G401 (cell line): ENCODE measurements at regions not wholly inside any gene's neighbourhood (a gene's known extent, or its start where the extent isn't known, plus 50 kb on each side); places are given as distances from the start of the nearest gene placed in this dataset.
"Not testable (repeated sequence)": the region's sequence is repeated elsewhere in the genome, so short reads cannot be mapped to it uniquely, and the experiment has no call there.

Experiments used
- DNase-seq: peaks from one replicate; pipeline ENCODE4 v3.0.0-alpha.2; 2015; ENCODE audit warnings: low spot score
- in situ Hi-C: cut with HindIII; loops from 2 replicates; pipeline ENCODE4 v1.10.0; 2016; ENCODE audit warnings: low sequenced_read_pairs, mixed read lengths

DNA sequence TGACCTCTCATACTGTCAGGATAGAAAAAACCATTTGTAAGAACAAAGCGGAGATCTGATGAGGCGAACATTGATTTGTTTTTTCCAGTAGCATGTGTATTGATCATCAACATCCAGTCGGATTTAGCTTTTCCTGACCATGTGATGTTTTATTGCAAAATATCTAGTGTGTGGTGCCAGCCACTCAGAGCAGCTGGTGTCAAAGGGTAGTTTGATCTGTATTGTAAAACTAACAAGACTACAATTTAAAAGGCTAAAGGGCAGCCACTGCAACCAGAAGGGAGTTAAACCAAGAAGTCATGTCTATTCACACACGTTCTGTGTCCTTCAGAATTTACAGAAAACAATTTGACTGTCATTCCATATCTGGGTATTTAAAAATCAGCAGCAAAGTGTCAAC lies 719.0 kb upstream of the FRG1 start:
- in situ Hi-C loops, result no loop called here
- no peak for DNase-seq

DNA sequence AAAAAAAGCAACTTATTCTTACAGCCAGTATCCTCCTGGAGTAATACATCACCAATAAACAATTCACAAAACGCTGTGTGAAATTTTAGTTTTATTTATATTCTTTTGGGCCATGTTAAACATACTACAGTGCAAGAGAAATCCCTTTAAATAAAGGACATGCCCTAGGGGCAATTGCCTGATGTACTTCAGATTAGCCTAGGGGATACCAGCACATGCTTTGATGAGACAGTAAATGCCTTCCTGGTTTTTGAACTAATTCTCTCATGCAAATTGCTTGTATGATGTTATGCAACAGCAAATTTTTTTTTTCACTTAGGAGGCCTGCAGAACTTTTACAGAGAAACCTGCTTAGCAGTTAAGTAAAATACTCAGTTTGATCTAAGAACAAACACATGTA lies 711.9 kb upstream of the FRG1 start:
- in situ Hi-C loops, result no loop called here
- no peak for DNase-seq

DNA sequence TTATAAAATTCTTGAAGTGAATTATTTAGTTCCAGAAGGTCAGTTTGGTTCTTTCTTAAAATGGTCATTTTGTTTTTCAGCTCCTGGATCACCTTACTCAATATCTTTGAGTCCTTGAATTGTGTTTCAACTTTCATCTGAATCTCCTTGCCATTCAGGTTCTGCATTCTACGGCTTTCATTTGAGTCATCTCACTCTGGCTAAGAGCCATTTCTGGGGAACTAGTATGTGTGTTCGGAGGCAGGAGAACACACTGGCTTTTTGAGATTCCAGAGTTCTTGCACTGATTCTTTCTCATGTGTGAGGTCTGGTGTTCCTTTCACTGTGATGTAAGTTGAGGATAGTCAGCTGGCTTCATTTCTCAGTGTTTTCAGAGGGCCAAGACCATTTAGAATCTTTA lies 708.4 kb upstream of the FRG1 start:
- in situ Hi-C loops, result no loop called here
- no peak for DNase-seq

DNA sequence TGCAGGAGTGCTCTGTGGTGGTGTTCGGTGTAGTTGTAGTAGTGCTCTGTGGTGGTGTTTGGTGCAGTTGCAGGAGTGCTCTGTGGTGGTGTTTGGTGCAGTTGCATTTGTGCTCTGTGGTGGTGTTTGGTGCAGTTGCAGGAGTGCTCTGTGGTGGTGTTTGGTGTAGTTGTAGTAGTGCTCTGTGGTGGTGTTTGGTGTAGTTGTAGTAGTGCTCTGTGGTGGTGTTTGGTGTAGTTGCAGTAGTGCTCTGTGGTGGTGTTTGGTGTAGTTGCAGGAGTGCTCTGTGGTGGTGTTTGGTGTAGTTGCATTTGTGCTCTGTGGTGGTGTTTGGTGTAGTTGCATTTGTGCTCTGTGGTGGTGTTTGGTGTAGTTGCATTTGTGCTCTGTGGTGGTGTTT lies 706.9 kb upstream of the FRG1 start:
- in situ Hi-C loops, DNase-seq: not testable (repeated sequence)

DNA sequence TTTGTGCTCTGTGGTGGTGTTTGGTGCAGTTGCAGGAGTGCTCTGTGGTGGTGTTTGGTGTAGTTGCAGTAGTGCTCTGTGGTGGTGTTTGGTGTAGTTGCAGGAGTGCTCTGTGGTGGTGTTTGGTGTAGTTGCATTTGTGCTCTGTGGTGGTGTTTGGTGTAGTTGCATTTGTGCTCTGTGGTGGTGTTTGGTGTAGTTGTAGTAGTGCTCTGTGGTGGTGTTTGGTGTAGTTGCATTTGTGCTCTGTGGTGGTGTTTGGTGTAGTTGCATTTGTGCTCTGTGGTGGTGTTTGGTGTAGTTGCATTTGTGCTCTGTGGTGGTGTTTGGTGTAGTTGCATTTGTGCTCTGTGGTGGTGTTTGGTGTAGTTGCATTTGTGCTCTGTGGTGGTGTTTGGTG lies 705.7 kb upstream of the FRG1 start:
- in situ Hi-C loops, DNase-seq: not testable (repeated sequence)

DNA sequence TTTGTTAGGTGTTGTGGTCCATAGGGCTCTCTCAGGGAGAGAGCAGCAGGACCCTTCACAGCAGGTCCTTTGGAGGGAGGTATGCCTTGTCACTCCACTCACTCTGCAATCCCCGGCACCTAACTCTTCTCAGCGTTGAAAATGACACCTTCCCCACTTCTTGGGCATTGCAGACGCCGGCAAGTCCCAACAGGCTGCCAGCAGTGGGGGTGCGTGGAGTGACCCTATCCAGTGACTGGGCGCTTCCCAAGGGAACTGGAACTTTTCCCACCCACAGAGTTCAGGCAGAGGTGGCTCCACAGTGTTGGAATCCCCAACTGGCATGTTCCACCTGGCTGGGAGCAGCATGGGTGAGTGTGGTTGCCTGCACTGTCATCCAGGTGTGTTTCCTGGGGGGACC lies 705.1 kb upstream of the FRG1 start:
- in situ Hi-C loops, result no loop called here
- no peak for DNase-seq

DNA sequence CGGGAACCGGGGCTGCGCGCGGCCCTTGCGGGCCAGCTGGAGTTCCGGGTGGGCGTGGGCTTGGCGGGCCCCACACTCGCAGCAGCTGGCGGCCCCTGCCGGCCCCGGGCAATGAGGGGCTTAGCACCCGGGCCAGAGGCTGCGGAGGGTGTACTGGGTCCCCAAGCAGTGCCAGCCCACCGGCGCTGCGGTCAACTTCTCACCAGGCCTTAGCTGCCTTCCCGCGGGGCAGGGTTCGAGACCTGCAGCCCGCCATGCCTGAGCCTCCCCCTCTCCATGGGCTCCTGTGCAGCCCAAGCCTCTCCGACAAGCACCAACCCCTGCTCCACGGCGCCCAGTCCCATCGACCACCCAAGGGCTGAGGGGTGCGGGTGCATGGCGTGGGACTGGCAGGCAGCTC lies 704.4 kb upstream of the FRG1 start:
- DNase-seq, in situ Hi-C loops: not testable (repeated sequence)

DNA sequence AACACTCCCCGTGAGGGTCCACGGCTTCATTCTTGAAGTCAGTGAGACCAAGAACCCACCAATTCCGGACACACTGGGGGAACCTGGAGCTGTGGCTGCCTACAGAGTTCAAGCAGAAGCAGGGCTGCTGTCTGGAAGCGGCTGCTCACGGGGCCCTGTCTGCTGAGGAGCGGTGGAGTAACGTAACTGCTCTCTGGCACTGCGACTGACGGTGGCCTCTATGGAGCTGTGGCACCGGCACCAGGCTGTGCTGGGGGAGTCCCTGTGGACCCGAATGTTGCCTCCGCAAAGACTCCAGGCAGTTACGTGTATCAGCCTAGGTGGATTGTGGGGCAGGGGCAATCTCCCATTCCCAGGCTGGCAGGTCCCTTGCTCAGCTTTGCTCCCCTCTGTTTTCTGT lies 703.3 kb upstream of the FRG1 start:
- in situ Hi-C loops, result no loop called here
- DNase-seq, result no peak

DNA sequence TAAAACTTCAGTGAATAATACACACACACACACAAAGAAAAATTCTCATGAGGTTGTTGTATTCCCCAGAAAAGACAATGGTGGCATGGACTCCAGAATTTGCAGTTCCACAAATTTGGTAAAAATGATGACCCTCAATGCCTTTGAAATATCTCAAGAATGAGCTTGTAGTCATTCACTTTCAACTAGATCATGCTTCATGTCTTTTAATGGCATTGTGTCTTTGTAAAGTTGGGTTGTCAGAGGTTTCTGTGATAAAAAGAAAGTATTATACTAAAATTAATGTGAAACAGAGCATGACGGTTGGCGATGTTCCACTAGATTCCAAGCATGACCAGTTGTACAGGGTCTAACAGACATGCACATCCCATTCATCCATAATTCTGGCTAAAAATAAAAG lies 685.0 kb upstream of the FRG1 start:
- in situ Hi-C loops, result no loop called here

DNA sequence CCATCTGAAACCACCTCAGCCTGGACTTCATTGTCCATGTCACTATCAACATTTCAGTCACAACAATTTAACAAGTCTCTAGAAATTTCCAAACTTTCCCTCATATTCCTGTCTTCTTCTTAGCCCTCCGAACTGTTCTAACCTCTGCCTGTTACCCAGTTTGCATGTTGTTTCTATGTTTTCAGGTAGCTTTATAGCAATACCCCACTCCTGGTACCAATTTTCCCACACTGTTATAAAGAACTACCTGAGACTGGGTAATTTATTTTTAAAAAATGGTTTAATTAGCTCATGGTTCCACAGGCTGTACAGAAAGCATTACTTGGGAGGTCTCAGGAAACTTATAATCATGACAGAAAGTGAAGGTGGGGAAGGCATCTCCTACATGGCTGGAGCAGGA lies 679.2 kb upstream of the FRG1 start:
- DNase-seq, result no peak
- in situ Hi-C loops, result no loop called here

More for the DNA sequence above, 685.0 kb upstream of the FRG1 start:
- no peak for DNase-seq

DNA sequence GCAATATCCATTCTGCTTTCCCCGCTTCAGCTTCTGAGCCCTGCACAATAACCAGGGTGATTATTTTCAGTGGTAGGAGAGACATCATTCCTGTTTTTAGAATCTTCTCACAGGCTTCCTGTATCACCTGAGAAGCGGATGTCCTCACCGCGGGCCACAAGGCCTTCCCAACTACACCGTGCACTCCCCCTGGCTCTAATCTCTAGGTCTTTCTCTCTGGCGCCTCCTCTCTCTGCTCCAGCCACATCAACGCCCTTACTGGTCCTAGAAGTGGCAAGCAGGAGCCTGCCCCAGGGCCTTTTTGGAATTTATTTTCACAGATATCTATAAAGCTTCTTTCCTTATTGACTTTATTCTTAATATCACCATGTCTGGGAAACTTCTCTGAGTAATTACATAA lies 675.2 kb upstream of the FRG1 start:
- in situ Hi-C loops, result no loop called here
- DNase-seq, result no peak

DNA sequence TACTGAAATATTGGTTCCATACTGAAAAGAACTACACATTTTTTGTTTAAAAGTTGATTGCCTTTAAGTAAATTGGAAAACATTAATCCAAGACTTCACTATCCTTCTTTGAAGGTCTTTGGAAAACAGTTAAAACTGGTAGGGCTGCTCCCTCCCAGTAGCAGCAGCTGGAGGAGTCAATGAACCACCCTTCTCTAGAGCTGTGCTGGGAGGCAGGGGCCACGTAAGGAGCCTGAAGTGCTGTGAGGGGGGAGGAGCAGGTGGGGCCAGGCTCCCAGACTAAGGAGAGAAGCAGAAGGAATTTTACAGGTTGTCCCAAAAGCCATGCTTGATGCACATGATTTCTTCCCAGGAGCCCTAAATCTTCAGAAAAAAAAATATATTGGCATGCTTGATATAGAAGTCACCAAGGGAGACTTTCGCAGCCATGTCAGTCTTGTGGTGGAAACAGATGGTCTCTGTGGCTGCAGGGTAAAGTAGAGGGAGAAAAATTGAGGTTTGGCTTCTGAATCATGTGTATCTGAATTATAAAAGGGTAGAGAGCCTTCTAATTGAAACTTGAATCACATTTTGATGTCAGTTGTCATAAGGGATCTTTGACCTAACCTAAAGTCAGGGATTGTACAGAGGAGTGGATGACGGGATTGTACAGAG lies 673.2 kb upstream of the FRG1 start:
- in situ Hi-C loops, result no loop called here
- DNase-seq, result no peak

DNA sequence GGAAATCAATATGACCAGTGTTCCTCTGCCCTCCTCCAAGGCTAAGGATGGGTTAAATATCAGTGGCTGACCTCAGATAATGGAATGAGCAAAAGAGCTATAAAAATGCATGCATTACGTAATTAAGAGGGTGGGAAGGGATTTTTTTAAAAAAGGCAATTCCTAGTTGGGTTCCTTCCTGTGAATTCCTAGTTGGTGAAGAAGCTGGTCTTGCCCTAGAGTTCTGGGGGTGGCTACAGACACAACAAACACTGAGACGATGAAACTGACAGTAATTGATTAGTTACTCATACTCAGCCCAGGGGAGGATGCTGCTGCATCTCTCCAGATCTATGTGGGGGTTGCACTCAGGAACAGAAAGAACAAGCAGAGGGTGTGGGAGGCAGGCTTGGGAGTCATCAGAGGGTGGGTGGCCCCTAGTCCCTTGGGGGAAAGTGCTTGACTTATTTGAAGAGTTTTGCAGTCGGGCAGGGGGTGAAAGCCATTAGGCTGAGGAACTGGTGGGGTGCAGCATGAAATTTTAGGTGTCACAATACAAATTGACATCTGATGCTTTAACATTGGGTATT lies 662.0 kb upstream of the FRG1 start:
- DNase-seq, result no peak
- in situ Hi-C loops, result no loop called here

DNA sequence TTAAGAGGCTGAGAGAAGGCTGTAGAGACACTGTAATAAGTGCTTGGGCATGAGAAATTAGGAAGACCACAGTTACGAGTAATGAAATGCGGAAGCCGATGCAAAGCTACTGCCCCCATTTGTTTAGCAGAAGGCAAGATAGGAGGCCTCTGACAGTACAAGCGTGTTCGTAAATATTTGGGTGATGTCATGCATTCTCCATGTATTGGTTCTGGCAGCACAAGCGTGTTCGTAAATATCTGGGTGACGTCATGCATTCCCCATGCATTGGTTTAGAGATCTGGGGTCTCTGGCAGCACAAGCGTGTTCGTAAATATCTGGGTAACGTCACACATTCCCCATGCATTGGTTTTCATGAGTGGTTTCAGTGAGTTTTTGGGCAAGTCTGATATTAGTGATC lies 661.5 kb upstream of the FRG1 start:
- DNase-seq, result no peak
- in situ Hi-C loops, result no loop called here

DNA sequence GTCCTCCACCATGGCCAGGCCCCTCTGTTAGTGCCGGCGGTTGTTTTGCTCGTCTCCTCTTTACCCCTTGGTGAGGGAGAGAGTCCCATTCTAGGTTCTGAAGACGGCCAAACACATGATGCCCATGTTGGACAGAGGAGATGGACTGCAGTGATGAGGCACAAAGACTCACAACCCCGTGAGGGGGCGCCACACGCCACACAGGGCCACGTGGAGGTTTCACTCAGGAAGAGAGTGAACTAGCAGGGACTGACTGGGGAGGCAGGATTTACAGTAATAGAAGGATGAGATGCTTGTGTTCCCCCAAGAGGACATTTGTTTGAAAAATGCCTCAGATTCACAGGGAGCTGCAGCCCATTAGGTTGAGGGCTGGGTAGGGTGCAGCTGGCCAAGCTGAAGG lies 655.3 kb upstream of the FRG1 start:
- no peak for DNase-seq

DNA sequence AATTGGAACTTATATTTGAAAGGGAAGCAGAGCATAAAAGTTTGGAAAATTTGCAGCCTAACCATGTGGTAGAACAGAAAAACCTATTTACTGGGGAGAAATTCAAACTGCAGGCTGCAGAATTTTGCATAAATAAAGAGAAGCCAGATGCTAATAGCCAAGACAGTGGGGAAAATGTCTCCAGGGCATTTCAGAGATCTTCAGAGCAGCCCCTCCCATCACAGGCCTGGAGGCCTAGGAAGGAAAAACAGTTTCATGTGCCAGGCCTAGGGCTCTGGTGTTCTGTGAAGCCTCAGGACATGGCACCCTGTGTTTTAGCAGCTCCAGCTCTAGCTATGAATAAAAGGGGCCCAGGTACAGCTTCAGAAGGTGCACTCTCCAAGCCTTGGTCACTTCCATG lies 648.7 kb upstream of the FRG1 start:
- in situ Hi-C loops, result no loop called here

More for the DNA sequence above, 655.3 kb upstream of the FRG1 start:
- in situ Hi-C loops, result no loop called here

DNA sequence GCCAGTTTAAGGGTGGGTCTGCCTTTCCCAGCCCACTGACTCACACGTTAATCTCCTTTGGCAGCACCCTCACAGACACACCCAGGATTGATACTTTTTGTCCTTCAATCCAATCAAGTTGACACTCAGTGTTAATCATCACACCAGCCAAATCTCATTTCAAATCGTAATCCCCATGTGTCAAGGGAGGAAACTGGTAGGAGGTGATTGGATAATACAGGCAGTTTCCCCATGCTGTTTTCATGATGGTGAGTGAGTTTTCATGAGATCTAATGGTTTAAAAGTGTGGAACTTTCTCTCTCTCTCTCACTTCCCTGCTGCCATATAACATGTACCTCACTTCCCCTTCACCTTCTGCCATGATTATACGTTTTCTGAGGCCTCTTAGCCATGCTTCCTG lies 647.2 kb upstream of the FRG1 start:
- in situ Hi-C loops, result no loop called here
- no peak for DNase-seq

More for the DNA sequence above, 648.7 kb upstream of the FRG1 start:
- DNase-seq, result no peak

DNA sequence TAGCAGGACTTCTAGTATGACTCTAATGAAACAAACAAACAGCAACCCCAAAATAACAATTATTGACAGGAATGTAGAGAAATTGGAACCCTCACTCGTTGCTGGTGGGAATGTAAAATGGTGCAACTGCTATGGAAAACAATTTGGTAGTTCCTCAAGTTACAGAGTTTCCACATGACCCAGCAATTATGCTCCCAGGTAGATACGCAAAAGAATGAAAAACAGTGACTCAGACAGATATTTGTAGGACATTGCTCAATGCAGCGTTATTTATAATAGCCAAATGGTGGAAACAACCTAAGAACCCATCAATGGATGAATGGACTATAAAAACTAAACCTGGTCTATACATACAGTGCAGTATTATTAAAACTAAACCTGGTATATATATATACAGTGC lies 646.1 kb upstream of the FRG1 start:
- in situ Hi-C loops, result no loop called here
- DNase-seq, result no peak

DNA sequence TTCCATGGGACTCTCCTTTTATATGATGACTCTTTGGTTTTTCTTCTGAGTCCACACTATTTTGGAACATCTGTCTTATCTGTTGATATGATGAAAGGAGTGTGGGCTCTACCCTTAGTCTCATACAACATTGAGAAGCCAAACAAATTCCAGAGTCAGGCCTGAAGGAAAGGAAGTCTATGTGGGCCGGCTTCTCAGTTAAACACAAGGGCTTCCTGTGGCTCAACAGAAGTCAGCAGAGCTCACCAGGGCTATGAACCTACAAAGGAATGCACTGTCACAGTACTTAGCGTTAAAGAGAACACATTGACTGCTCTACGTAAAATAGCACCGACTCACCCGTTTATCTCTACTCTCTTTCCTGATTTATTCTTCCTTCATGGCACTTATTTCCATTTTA lies 641.0 kb upstream of the FRG1 start:
- in situ Hi-C loops, result no loop called here
- DNase-seq, result no peak

DNA sequence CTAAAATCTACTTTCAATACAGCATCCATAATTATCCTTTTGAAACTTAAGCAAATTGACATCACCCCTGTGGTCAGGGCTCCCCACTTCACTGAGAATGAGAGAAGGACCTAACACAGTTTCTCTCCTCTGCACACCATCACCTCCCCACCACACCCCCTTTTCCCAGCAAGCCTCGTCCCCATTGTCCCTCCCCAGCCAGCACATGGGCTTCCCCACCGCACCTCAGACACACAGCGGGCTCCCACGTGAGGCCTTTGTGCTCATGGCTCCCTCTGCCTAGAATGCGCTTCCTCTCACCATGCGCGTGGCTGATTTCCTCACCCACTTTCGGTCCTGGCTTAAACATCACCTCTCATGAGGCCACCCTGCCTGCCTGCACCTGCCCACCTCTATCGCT lies 639.0 kb upstream of the FRG1 start:
- DNase-seq, result no peak
- in situ Hi-C loops, result no loop called here

DNA sequence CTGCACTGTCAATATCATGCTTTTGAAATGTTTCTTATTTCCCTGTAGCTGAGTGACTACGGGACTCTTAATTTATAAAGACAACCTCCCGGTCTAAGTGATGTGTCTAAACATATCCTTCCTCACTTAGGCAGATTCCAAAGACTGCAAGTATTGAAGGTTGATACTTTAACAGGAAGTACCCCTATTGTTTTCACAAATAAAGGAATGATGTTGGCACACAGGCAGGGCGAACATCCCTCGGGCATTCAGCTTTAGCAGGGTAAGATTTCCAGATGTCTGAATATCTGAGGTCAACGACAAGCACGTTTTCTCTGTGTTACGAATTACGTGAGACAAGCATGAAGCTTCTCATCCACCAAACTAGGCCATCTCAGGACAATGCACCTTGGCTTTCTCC lies 638.0 kb upstream of the FRG1 start:
- no peak for DNase-seq
- in situ Hi-C loops, result no loop called here
